GM12891 (cell line): ENCODE measurements at regions not wholly inside any gene's neighbourhood (a gene's known extent, or its start where the extent isn't known, plus 50 kb on each side); places are given as distances from the start of the nearest gene placed in this dataset.

Experiments used
- POLR2A ChIP-seq: IDR thresholded peaks from 2 replicates; pipeline ENCODE4 v1.6.1; 2011; ENCODE audit warnings: low read depth, low read length, control low read depth
- TAF1 ChIP-seq: IDR thresholded peaks from 2 replicates; pipeline ENCODE4 v1.6.1; 2011; ENCODE audit warnings: low read depth, low read length, control low read depth

- TF ChIP-seq TAF1 (no peak), POLR2A (no peak)
Measured at GRCh38 chr11:26204101-26204500, 127.8 kb upstream of the ANO3 start.
